H1 (cell line): ENCODE measurements at regions not wholly inside any gene's neighbourhood (a gene's known extent, or its start where the extent isn't known, plus 50 kb on each side); places are given as distances from the start of the nearest gene placed in this dataset.

Experiments used
- ATF3 ChIP-seq: IDR thresholded peaks from 2 replicates; pipeline ENCODE4 v1.6.1; 2011; ENCODE audit warnings: low read depth, mild to moderate bottlenecking, low read length; ENCODE audit not compliant: insufficient read depth
- CBX8 ChIP-seq: fragments of 300-800, 300-1000 bp; sonication (generic); IDR thresholded peaks from 2 replicates; pipeline ENCODE4 v1.7.1; 2016; ENCODE audit warnings: low read depth, low read length, borderline replicate concordance
- CHD2 ChIP-seq: IDR thresholded peaks from 2 replicates; pipeline ENCODE4 v1.6.1; 2012; ENCODE audit warnings: low read length, improper control_type of control experiment
- CTCF ChIP-seq, 3 experiments: IDR thresholded peaks; 1 replicate in 2 of 3; 2 replicates in 1 of 3; pipeline versions ENCODE4 v1.5.1 to v1.6.1; 2011; ENCODE audit warnings: low read length in 3 of 3, mild to moderate bottlenecking in 3 of 3, inconsistent platforms in 2 of 3, low read depth in 1 of 3, moderate library complexity in 1 of 3; ENCODE audit not compliant: insufficient read depth in 1 of 3; ENCODE audit errors: control extremely low read depth in 1 of 3
- EGR1 ChIP-seq: IDR thresholded peaks from 2 replicates; pipeline ENCODE4 v1.6.1; 2011; ENCODE audit warnings: low read depth, low read length, borderline replicate concordance
- EZH2 ChIP-seq: fragments of 200-600 bp; sonication (generic); IDR thresholded peaks from 2 replicates; pipeline ENCODE4 v1.7.1; 2012; ENCODE audit warnings: low read depth, mild to moderate bottlenecking, moderate library complexity, low read length, inconsistent platforms; ENCODE audit not compliant: severe bottlenecking
- JUND ChIP-seq: IDR thresholded peaks from 2 replicates; pipeline ENCODE4 v1.6.1; 2011; ENCODE audit warnings: mild to moderate bottlenecking, improper control_type of control experiment, low read length
- MAX ChIP-seq: IDR thresholded peaks from 2 replicates; pipeline ENCODE4 v1.6.1; 2012; ENCODE audit warnings: inconsistent platforms
- NRF1 ChIP-seq: IDR thresholded peaks from 2 replicates; pipeline ENCODE4 v1.6.1; 2011; ENCODE audit warnings: mild to moderate bottlenecking, low read depth, low read length, improper control_type of control experiment
- POLR2A ChIP-seq, 2 experiments: IDR thresholded peaks; 1 replicate in 1 of 2; 2 replicates in 1 of 2; pipeline ENCODE4 v1.6.1; 2011; ENCODE audit warnings: low read depth in 2 of 2, low read length in 2 of 2, mild to moderate bottlenecking in 2 of 2; ENCODE audit errors: control extremely low read depth in 1 of 2
- POLR2AphosphoS5 ChIP-seq: IDR thresholded peaks from 2 replicates; pipeline ENCODE4 v1.6.1; 2011; ENCODE audit warnings: low read depth, low read length
- RFX5 ChIP-seq: IDR thresholded peaks from 2 replicates; pipeline ENCODE4 v1.6.1; 2011; ENCODE audit warnings: low read depth, low read length, improper control_type of control experiment, borderline replicate concordance
- SP1 ChIP-seq: IDR thresholded peaks from 2 replicates; pipeline ENCODE4 v1.6.1; 2011; ENCODE audit warnings: low read depth, low read length

GRCh38 chr11:23134627-23135026 is 274.4 kb upstream of the CCDC179 start:
- TF ChIP-seq SP1 (no peak), CTCF (IDR thresholded peaks at IDR 0.05; ENCODE audit: control extremely low read depth in 1 of 3, insufficient read depth in 1 of 3, low read depth in 1 of 3, low read length in 3 of 3) (no peak), EZH2 (no peak), JUND (no peak), EGR1 (no peak), POLR2A (IDR thresholded peaks at IDR 0.05; ENCODE audit: control extremely low read depth in 1 of 2, low read depth in 2 of 2, low read length in 2 of 2) (no peak), POLR2AphosphoS5 (no peak), ATF3 (no peak), RFX5 (no peak), NRF1 (no peak), CHD2 (no peak), CBX8 (no peak), MAX (no peak)
